GM12874 (cell line): ENCODE measurements at regions not wholly inside any gene's neighbourhood (a gene's known extent, or its start where the extent isn't known, plus 50 kb on each side); places are given as distances from the start of the nearest gene placed in this dataset.
A peak's percentile ranks its signal among the peaks of the same experiment; 100 is the strongest.

ENCODE experiments used
- CTCF ChIP-seq: IDR thresholded peaks from 2 replicates; pipeline ENCODE4 v1.5.1; 2011; ENCODE audit warnings: low read depth, mild to moderate bottlenecking, control low read depth, low read length, moderate library complexity; ENCODE audit not compliant: insufficient read depth

GRCh38 chr5:106875591-106876297 lies 795.0 kb downstream of the EFNA5 start:
- TF ChIP-seq CTCF, result peak; percentile 48

GRCh38 chr5:106874974-106875373 lies 795.8 kb downstream of the EFNA5 start:
- no peak for TF ChIP-seq CTCF

- no peak for TF ChIP-seq CTCF
Measured at GRCh38 chr5:106874531-106874930, 796.2 kb downstream of the EFNA5 start.

- TF ChIP-seq CTCF, result no peak
Measured at GRCh38 chr5:106873568-106873967, 797.2 kb downstream of the EFNA5 start.

- no peak for TF ChIP-seq CTCF
Measured at GRCh38 chr5:106865279-106865678, 805.5 kb downstream of the EFNA5 start.

DNA sequence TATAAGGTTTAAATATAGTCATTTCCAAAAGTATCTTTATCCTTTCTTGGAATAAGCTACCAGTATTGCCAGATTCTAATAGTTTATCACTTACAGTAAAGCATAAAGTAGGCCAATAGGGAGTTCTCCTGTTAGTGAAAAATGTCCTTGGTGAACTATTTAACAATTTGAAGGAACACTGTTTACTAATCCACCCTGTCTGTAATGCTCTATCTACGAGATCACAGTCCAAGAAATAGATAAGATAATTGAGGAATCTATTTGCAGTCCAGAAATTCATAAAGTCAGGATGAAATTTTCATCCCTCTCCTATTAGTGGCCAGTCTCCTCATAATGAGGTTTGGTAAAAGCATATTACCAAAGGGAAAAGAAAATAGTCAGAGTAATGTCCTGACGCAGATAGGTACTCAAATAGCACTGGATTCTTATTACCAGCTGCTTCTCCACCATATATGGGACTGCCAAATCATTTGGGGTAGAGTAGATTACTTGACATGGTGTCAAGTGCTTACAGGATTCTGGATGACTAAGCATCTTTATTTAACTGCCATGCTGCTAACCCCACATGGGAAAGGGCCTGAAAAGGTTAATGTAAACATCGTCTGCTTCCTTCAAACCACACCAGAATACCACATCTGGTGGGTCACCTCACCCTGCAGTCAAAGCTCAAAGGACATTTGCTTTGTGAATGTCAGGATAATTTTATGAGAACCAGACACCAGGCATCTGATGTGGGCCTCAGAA lies 808.1 kb downstream of the EFNA5 start:
- TF ChIP-seq CTCF, result no peak

DNA sequence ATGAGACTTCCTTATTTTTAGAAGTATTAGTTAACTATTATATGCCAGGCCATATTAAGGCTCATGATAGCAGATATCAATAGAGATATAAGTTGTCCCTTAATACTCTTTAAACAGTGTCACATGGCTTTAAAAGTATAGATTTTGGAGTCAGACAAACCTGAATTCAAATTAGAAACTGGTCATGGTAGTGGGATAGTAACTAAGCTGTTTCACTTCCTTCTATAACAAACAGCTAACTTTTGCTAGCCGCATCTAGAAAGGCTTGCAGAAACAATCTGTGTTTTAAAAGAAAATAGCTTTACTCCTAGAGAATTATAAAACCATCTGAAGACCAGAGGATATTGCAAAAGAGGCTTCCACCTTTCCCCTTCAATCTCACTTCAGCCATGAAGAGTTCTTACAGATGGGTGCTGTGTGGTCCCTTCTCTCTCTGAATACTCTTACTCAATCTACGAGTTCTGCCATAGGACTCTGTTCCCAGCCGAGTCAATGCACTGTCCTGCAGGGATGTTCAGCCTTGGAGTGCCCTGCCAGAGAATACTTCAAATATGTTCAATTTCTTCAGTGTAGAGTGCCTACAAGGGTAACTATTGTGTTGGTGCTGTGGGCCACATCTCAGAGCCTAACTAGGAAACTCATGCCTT lies 810.2 kb downstream of the EFNA5 start:
- TF ChIP-seq CTCF, result no peak
